ENCODE measurements at regions not wholly inside any gene's neighbourhood (a gene's known extent, or its start where the extent isn't known, plus 50 kb on each side); places are given as distances from the start of the nearest gene placed in this dataset.

DNA sequence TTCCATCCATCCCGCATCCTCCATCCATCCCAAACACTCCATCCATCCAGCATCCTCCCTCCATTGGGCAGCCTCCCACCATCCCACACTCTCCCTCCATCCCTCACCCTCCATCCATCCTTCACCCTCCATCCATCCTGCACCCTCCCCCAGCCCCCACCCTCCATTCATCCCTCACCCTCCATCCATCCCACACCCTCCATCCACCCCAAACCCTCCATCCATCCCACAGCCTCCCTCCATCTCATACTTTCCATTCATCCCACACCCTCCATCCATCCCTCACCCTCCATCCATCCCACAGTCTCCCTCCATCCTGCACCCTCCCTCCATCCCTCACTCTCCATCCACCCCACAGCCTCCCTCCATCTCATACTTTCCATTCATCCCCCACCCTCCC is 60.4 kb downstream of the FOXI2 start:
- TF ChIP-seq, protein P1, sequence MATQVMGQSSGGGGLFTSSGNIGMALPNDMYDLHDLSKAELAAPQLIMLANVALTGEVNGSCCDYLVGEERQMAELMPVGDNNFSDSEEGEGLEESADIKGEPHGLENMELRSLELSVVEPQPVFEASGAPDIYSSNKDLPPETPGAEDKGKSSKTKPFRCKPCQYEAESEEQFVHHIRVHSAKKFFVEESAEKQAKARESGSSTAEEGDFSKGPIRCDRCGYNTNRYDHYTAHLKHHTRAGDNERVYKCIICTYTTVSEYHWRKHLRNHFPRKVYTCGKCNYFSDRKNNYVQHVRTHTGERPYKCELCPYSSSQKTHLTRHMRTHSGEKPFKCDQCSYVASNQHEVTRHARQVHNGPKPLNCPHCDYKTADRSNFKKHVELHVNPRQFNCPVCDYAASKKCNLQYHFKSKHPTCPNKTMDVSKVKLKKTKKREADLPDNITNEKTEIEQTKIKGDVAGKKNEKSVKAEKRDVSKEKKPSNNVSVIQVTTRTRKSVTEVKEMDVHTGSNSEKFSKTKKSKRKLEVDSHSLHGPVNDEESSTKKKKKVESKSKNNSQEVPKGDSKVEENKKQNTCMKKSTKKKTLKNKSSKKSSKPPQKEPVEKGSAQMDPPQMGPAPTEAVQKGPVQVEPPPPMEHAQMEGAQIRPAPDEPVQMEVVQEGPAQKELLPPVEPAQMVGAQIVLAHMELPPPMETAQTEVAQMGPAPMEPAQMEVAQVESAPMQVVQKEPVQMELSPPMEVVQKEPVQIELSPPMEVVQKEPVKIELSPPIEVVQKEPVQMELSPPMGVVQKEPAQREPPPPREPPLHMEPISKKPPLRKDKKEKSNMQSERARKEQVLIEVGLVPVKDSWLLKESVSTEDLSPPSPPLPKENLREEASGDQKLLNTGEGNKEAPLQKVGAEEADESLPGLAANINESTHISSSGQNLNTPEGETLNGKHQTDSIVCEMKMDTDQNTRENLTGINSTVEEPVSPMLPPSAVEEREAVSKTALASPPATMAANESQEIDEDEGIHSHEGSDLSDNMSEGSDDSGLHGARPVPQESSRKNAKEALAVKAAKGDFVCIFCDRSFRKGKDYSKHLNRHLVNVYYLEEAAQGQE (IDR thresholded peaks at IDR 0.05; ENCODE audit: insufficient read depth in 1 of 2, low read depth in 2 of 2, low read length in 2 of 2): no peak
- TF ChIP-seq TAF1 (IDR thresholded peaks at IDR 0.05; ENCODE audit: borderline replicate concordance, insufficient read depth, low read length) (no peak), POLR2AphosphoS5 (IDR thresholded peaks at IDR 0.05; ENCODE audit: low read depth, low read length) (no peak)
